ENCODE measurements at regions not wholly inside any gene's neighbourhood (a gene's known extent, or its start where the extent isn't known, plus 50 kb on each side); places are given as distances from the start of the nearest gene placed in this dataset.
"Not testable (repeated sequence)": the region's sequence is repeated elsewhere in the genome, so short reads cannot be mapped to it uniquely, and the experiment has no call there.

DNA sequence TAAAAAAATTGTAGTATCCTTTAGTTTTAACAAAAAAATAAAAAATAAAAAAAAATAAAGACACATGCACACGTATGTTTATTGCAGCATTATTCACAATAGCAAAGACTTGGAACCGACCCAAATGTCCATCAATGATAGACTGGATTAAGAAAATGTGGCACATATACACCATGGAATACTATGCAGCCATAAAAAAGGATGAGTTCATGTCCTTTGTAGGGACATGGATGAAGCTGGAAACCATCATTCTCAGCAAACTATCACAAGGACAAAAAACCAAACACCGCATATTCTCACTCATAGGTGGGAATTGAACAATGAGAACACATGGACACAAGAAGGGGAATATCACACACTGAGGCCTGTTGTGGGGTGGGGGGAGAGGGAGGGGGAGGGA lies 370.4 kb downstream of the VRK1 start:
- H3K36me3 ChIP-seq (ENCODE audit: control insufficient read depth in 2 of 2, extremely low read depth in 1 of 2, insufficient read depth in 1 of 2, low read length in 1 of 2); H3K4me1 Mint-ChIP-seq; DNase-seq; H3K9me3 Mint-ChIP-seq; H3K4me1 ChIP-seq (ENCODE audit: control insufficient read depth in 1 of 2, extremely low read depth in 1 of 2, insufficient read depth in 2 of 2, low read length in 2 of 2); ATAC-seq (replicated peaks in 1 of 4); H3K27ac Mint-ChIP-seq; H3K9me3 ChIP-seq; H3K4me3 ChIP-seq (ENCODE audit: control insufficient read depth in 1 of 2, extremely low read depth in 1 of 2, low read length in 1 of 2); H3K36me3 Mint-ChIP-seq; H3K4me3 Mint-ChIP-seq; POLR2A ChIA-PET; CTCF ChIA-PET; H3K27me3 Mint-ChIP-seq; H3K27ac ChIP-seq (ENCODE audit: low read length); H3K27me3 ChIP-seq (replicated peaks in 1 of 2; ENCODE audit: control insufficient read depth in 2 of 2, extremely low read depth in 1 of 2, insufficient read depth in 2 of 2, low read length in 1 of 2): not testable (repeated sequence)
- no CpG with 5 or more reads among the region's 3 CpGs for WGBS (ENCODE audit: insufficient coverage)

DNA sequence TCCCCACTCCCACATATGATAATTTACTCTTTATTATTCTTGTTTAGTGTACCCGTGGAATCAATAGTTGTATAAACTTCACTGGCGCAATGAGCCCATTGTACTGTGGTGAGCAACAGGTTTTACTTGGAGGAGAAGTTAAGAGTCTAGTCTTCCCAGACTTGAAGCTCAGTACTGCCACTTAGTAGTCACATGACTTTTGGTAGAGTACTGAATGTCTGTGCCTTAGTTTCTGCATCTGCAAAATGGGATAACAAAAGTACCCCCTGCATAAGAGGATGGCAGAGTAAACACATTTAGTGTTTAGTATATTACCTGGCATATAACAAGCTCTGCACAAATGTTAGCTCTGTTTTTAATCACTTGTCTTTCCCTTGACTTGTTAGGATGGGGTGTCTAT lies 375.5 kb downstream of the VRK1 start:
- POLR2A ChIA-PET = no interaction called here
- ATAC-seq (replicated peaks in 1 of 4) (no peak), DNase-seq (no peak)
- CTCF ChIA-PET = no interaction called here
- H3K4me3 ChIP-seq (ENCODE audit: control insufficient read depth in 1 of 2, extremely low read depth in 1 of 2, low read length in 1 of 2) = no peak overlapping the region
- WGBS (ENCODE audit: insufficient coverage) = 80% methylated on average over 1 of the region's 2 CpGs
- no peaks in the 10 kb centered on the region for H3K27me3 Mint-ChIP-seq
- H3K9me3 ChIP-seq = no peaks in the 10 kb centered on the region
- no peaks in the 10 kb centered on the region for H3K36me3 Mint-ChIP-seq
- H3K36me3 ChIP-seq (ENCODE audit: control insufficient read depth in 2 of 2, extremely low read depth in 1 of 2, insufficient read depth in 1 of 2, low read length in 1 of 2) = no peaks in the 10 kb centered on the region
- no peak overlapping the region for H3K27ac ChIP-seq (ENCODE audit: low read length)
- H3K27me3 ChIP-seq (replicated peaks in 1 of 2; ENCODE audit: control insufficient read depth in 2 of 2, extremely low read depth in 1 of 2, insufficient read depth in 2 of 2, low read length in 1 of 2) = peaks cover 0 to 3% of the 10 kb centered on the region in 2 experiments
- H3K9me3 Mint-ChIP-seq = no peaks in the 10 kb centered on the region
- H3K4me3 Mint-ChIP-seq = no peak overlapping the region
- H3K4me1 ChIP-seq (ENCODE audit: control insufficient read depth in 1 of 2, extremely low read depth in 1 of 2, insufficient read depth in 2 of 2, low read length in 2 of 2) = peaks cover 0 to 4% of the 10 kb centered on the region in 2 experiments
- peaks cover 6 to 7% (median 7%) of the 10 kb centered on the region in 3 donors for H3K4me1 Mint-ChIP-seq
- no peak overlapping the region for H3K27ac Mint-ChIP-seq

DNA sequence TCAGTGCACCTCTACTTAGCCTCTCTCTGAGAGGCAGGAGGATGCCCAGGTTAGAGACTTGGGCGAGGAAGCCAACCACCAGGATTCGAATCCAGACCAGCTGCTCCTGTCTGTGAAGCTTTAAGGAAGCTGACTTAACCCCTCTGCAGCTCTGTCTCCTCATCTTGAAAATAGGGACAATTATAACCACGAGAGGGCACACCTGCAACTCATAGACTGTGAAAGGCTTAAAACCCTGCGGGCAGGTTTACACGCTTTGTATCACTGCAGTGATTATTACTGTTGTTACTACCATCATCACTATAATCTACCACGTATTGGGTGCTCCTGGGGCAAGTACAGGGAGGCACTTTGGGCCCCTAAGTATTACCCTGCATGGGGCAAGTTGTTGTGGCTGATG lies 379.8 kb downstream of the VRK1 start:
- no peaks in the 10 kb centered on the region for H3K9me3 ChIP-seq
- Mint-ChIP-seq H3K36me3 (no peaks in the 10 kb centered on the region), H3K27ac (no peak overlapping the region), H3K4me1 (peaks cover 32 to 36% (median 33%) of the 10 kb centered on the region in 3 donors), H3K27me3 (peaks cover 0 to 6% of the 10 kb centered on the region in 2 donors), H3K4me3 (no peak overlapping the region), H3K9me3 (no peaks in the 10 kb centered on the region)
- POLR2A ChIA-PET = no interaction called here
- no peak overlapping the region for H3K4me3 ChIP-seq (ENCODE audit: control insufficient read depth in 1 of 2, extremely low read depth in 1 of 2, low read length in 1 of 2)
- CTCF ChIA-PET = interaction anchor here in 1 of 2 donors (0.5 kb wide), 1 partner anchor 39 kb away, joined by 4 read pairs; no protein-coding TSS in a partner anchor
- no peaks in the 10 kb centered on the region for H3K36me3 ChIP-seq (ENCODE audit: control insufficient read depth in 2 of 2, extremely low read depth in 1 of 2, insufficient read depth in 1 of 2, low read length in 1 of 2)
- H3K27me3 ChIP-seq (replicated peaks in 1 of 2; ENCODE audit: control insufficient read depth in 2 of 2, extremely low read depth in 1 of 2, insufficient read depth in 2 of 2, low read length in 1 of 2) = peaks cover 0 to 7% of the 10 kb centered on the region in 2 experiments
- 53% methylated on average over 3 of the region's 6 CpGs for WGBS (ENCODE audit: insufficient coverage)
- peaks cover 3 to 10% of the 10 kb centered on the region in 2 experiments for H3K4me1 ChIP-seq (ENCODE audit: control insufficient read depth in 1 of 2, extremely low read depth in 1 of 2, insufficient read depth in 2 of 2, low read length in 2 of 2)
- ATAC-seq (replicated peaks in 1 of 4) (peak; percentile 52 to 75 (median 70)), DNase-seq (peak in 29 of 35 experiments; percentile 8 to 64 (median 30))
- H3K27ac ChIP-seq (ENCODE audit: low read length) = no peak overlapping the region

DNA sequence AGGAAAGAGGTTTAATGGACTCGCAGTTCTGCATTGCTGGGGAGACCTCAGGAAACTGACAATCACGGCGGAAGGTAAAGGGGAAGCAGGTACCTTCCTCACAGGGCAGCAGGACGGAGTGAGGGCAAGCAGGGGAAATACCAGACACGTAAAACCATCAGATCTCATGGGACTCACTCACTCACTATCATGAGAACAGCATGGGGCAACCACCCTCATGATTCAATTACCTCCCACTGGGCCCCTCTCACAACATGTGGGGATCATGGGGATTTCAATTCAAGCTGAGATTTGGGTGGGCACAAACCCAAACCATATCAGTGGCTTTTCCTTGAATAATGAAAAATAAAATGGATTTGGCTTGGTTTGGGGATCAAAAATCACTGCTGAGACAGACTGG lies 380.5 kb downstream of the VRK1 start:
- Mint-ChIP-seq H3K9me3 (no peaks in the 10 kb centered on the region), H3K4me3 (no peak overlapping the region), H3K27ac (no peak overlapping the region), H3K36me3 (no peaks in the 10 kb centered on the region), H3K27me3 (peaks cover 0 to 6% of the 10 kb centered on the region in 2 donors), H3K4me1 (peaks cover 32 to 36% (median 33%) of the 10 kb centered on the region in 3 donors)
- ATAC-seq (replicated peaks in 1 of 4) (peak in 1 of 4 experiments; percentile 28), DNase-seq (no peak)
- no peak overlapping the region for H3K4me3 ChIP-seq (ENCODE audit: control insufficient read depth in 1 of 2, extremely low read depth in 1 of 2, low read length in 1 of 2)
- peaks cover 3 to 10% of the 10 kb centered on the region in 2 experiments for H3K4me1 ChIP-seq (ENCODE audit: control insufficient read depth in 1 of 2, extremely low read depth in 1 of 2, insufficient read depth in 2 of 2, low read length in 2 of 2)
- no peak overlapping the region for H3K27ac ChIP-seq (ENCODE audit: low read length)
- CTCF ChIA-PET = no interaction called here
- peaks cover 0 to 7% of the 10 kb centered on the region in 2 experiments for H3K27me3 ChIP-seq (replicated peaks in 1 of 2; ENCODE audit: control insufficient read depth in 2 of 2, extremely low read depth in 1 of 2, insufficient read depth in 2 of 2, low read length in 1 of 2)
- H3K36me3 ChIP-seq (ENCODE audit: control insufficient read depth in 2 of 2, extremely low read depth in 1 of 2, insufficient read depth in 1 of 2, low read length in 1 of 2) = no peaks in the 10 kb centered on the region
- 60% methylated on average over 1 of the region's 5 CpGs for WGBS (ENCODE audit: insufficient coverage)
- H3K9me3 ChIP-seq = no peaks in the 10 kb centered on the region
- POLR2A ChIA-PET = no interaction called here

DNA sequence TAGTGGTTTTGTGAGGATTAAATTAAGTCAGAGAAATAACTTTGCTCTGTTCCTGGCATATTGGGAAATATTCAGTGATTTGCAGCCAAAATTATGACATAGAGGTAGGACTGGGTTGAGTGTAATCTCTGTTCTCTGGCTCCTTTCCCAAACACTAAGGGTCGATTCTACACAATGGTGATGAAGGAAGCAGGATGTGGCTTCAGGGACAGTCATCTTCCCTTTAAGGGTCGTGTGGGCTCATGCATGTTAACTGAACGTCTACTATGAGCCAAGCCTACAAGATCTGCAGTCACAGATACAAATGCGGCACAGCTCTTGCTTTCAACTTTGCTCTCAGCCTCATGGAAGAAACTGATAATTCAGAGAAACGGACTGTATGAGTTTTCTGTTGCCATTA lies 381.6 kb downstream of the VRK1 start:
- no peaks in the 10 kb centered on the region for H3K9me3 ChIP-seq
- H3K36me3 Mint-ChIP-seq = no peaks in the 10 kb centered on the region
- peaks cover 3 to 10% of the 10 kb centered on the region in 2 experiments for H3K4me1 ChIP-seq (ENCODE audit: control insufficient read depth in 1 of 2, extremely low read depth in 1 of 2, insufficient read depth in 2 of 2, low read length in 2 of 2)
- H3K9me3 Mint-ChIP-seq = no peaks in the 10 kb centered on the region
- ATAC-seq (replicated peaks in 1 of 4) (peak in 2 of 4 experiments; percentile 31 to 34), DNase-seq (no peak)
- peaks cover 0 to 6% of the 10 kb centered on the region in 2 donors for H3K27me3 Mint-ChIP-seq
- CTCF ChIA-PET = no interaction called here
- H3K27me3 ChIP-seq (replicated peaks in 1 of 2; ENCODE audit: control insufficient read depth in 2 of 2, extremely low read depth in 1 of 2, insufficient read depth in 2 of 2, low read length in 1 of 2) = peaks cover 0 to 7% of the 10 kb centered on the region in 2 experiments
- no peak overlapping the region for H3K27ac ChIP-seq (ENCODE audit: low read length)
- no peak overlapping the region for H3K27ac Mint-ChIP-seq
- no peak overlapping the region for H3K4me3 ChIP-seq (ENCODE audit: control insufficient read depth in 1 of 2, extremely low read depth in 1 of 2, low read length in 1 of 2)
- H3K4me1 Mint-ChIP-seq = peaks cover 32 to 36% (median 33%) of the 10 kb centered on the region in 3 donors
- no peak overlapping the region for H3K4me3 Mint-ChIP-seq
- H3K36me3 ChIP-seq (ENCODE audit: control insufficient read depth in 2 of 2, extremely low read depth in 1 of 2, insufficient read depth in 1 of 2, low read length in 1 of 2) = no peaks in the 10 kb centered on the region
- 39% methylated on average over 4 of the region's 5 CpGs for WGBS (ENCODE audit: insufficient coverage)
- POLR2A ChIA-PET = no interaction called here

DNA sequence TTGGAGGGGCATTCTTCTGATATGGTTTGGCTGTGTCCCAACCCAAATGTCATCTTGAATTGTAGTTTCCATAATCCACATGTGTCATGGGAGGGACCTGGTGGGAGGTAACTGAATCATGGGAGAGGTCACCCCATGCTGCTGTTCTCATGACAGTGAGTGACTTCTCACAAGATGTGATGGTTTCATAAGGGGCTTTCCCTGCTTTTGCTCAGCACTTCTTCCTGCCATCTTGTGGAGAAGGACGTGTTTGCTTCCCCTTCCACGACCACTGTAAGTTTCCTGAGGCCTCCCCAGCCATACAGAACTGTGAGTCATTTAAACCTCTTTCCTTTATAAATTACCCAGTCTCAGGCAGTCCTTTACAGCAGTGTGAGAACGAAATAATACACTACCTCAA lies 382.4 kb downstream of the VRK1 start:
- Mint-ChIP-seq H3K4me1 (peaks cover 32 to 36% (median 33%) of the 10 kb centered on the region in 3 donors), H3K27me3 (peaks cover 0 to 6% of the 10 kb centered on the region in 2 donors), H3K36me3 (no peaks in the 10 kb centered on the region), H3K4me3 (no peak overlapping the region), H3K9me3 (no peaks in the 10 kb centered on the region), H3K27ac (no peak overlapping the region)
- H3K27ac ChIP-seq (ENCODE audit: low read length) = no peak overlapping the region
- H3K4me3 ChIP-seq (ENCODE audit: control insufficient read depth in 1 of 2, extremely low read depth in 1 of 2, low read length in 1 of 2) = no peak overlapping the region
- ChIA-PET POLR2A (no interaction called here), CTCF (no interaction called here)
- WGBS (ENCODE audit: insufficient coverage) = no CpG with 5 or more reads among the region's 3 CpGs
- no peaks in the 10 kb centered on the region for H3K36me3 ChIP-seq (ENCODE audit: control insufficient read depth in 2 of 2, extremely low read depth in 1 of 2, insufficient read depth in 1 of 2, low read length in 1 of 2)
- peaks cover 0 to 7% of the 10 kb centered on the region in 2 experiments for H3K27me3 ChIP-seq (replicated peaks in 1 of 2; ENCODE audit: control insufficient read depth in 2 of 2, extremely low read depth in 1 of 2, insufficient read depth in 2 of 2, low read length in 1 of 2)
- ATAC-seq (replicated peaks in 1 of 4) = no peak
- no peaks in the 10 kb centered on the region for H3K9me3 ChIP-seq
- DNase-seq = peak in 1 of 35 experiments; percentile 22
- H3K4me1 ChIP-seq (ENCODE audit: control insufficient read depth in 1 of 2, extremely low read depth in 1 of 2, insufficient read depth in 2 of 2, low read length in 2 of 2) = peaks cover 3 to 10% of the 10 kb centered on the region in 2 experiments
